HG02623 (cell line): ENCODE measurements at regions not wholly inside any gene's neighbourhood (a gene's known extent, or its start where the extent isn't known, plus 50 kb on each side); places are given as distances from the start of the nearest gene placed in this dataset.
"Not testable (repeated sequence)": the region's sequence is repeated elsewhere in the genome, so short reads cannot be mapped to it uniquely, and the experiment has no call there.

Experiments
- ATAC-seq: cut with Tn5 transposase; IDR thresholded peaks from one replicate; pipeline ENCODE4 v1.9.1; 2021; ENCODE audit warnings: moderate library complexity; ENCODE audit not compliant: unreplicated experiment

GRCh38 chr7:149714081-149714909 is 59.1 kb downstream of the ZNF467 start:
- ATAC-seq, result peak; percentile 94

- ATAC-seq, result no peak
Observed at GRCh38 chr7:149713731-149714068, 59.7 kb downstream of the ZNF467 start.

- ATAC-seq, result no peak
Observed at GRCh38 chr7:149713061-149713730, 60.2 kb downstream of the ZNF467 start.

- no peak for ATAC-seq
Observed at GRCh38 chr7:149708026-149708425, 65.4 kb downstream of the ZNF467 start.

GRCh38 chr7:149707448-149707886 is 65.9 kb downstream of the ZNF467 start:
- no peak for ATAC-seq

- ATAC-seq, result no peak
Observed at GRCh38 chr7:149706398-149706797, 67.0 kb downstream of the ZNF467 start.

GRCh38 chr7:149704507-149704906 is 68.9 kb downstream of the ZNF467 start:
- ATAC-seq, result no peak

- ATAC-seq, result no peak
Observed at GRCh38 chr7:149703044-149703650, 70.2 kb downstream of the ZNF467 start.

GRCh38 chr7:149701495-149702240 is 71.7 kb downstream of the ZNF467 start:
- no peak for ATAC-seq

- not testable (repeated sequence) for ATAC-seq
Observed at GRCh38 chr7:149697767-149698166, 75.6 kb downstream of the ZNF467 start.

GRCh38 chr7:149696280-149696679 is 77.1 kb downstream of the ZNF467 start:
- ATAC-seq, result no peak

GRCh38 chr7:149692557-149692982 is 80.8 kb downstream of the ZNF467 start:
- no peak for ATAC-seq

- ATAC-seq, result no peak
Observed at GRCh38 chr7:149692056-149692455, 81.3 kb downstream of the ZNF467 start.

GRCh38 chr7:149690688-149691446 is 82.5 kb downstream of the ZNF467 start:
- no peak for ATAC-seq

GRCh38 chr7:149689291-149689721 is 84.1 kb downstream of the ZNF467 start:
- ATAC-seq, result no peak

GRCh38 chr7:149688836-149689235 is 84.6 kb downstream of the ZNF467 start:
- ATAC-seq, result no peak

GRCh38 chr7:149687820-149688219 is 85.6 kb downstream of the ZNF467 start:
- ATAC-seq, result not testable (repeated sequence)

- ATAC-seq, result no peak
Observed at GRCh38 chr7:149686449-149686848, 86.9 kb downstream of the ZNF467 start.

- ATAC-seq, result no peak
Observed at GRCh38 chr7:149686011-149686410, 87.4 kb downstream of the ZNF467 start.

GRCh38 chr7:149685455-149685854 is 87.9 kb downstream of the ZNF467 start:
- no peak for ATAC-seq
